CD14-positive monocyte (primary cell): ENCODE measurements at regions not wholly inside any gene's neighbourhood (a gene's known extent, or its start where the extent isn't known, plus 50 kb on each side); places are given as distances from the start of the nearest gene placed in this dataset.

Source experiments
- DNase-seq, 3 donors: peaks; one replicate each; pipeline ENCODE4 v3.0.0-alpha.2; 2011 to 2022
- H2AFZ ChIP-seq: 2 replicates; pipeline ENCODE4 v1.6.0; 2012; ENCODE audit warnings: mild to moderate bottlenecking, low read depth, low read length, inconsistent platforms; ENCODE audit not compliant: insufficient read depth, poor library complexity, severe bottlenecking
- H3K27ac ChIP-seq, 2 donors: 1 replicate in 1 of 2; 2 replicates in 1 of 2; pipeline ENCODE4 v1.5.1; 2012 to 2013; ENCODE audit warnings: low read length in 2 of 2, control low read depth in 1 of 2, inconsistent platforms in 1 of 2, low read depth in 1 of 2, mild to moderate bottlenecking in 1 of 2
- H3K27me3 ChIP-seq, 2 donors: one replicate each; pipeline versions ENCODE4 v1.6.0 to v1.6.1; 2011 to 2013; ENCODE audit warnings: low read length in 2 of 2; ENCODE audit not compliant: control insufficient read depth in 2 of 2, insufficient read depth in 2 of 2
- H3K36me3 ChIP-seq, 2 donors: replicated peaks in 1 of 2; 1 replicate in 1 of 2; 2 replicates in 1 of 2; pipeline versions ENCODE4 v1.5.1 to v1.6.1; 2012 to 2013; ENCODE audit warnings: low read length in 2 of 2, control low read depth in 1 of 2, inconsistent platforms in 1 of 2, mild to moderate bottlenecking in 1 of 2; ENCODE audit not compliant: insufficient read depth in 2 of 2, control insufficient read depth in 1 of 2
- H3K4me1 ChIP-seq, 2 donors: 1 replicate in 1 of 2; 2 replicates in 1 of 2; pipeline versions ENCODE4 v1.5.1 to v1.6.1; 2012 to 2013; ENCODE audit warnings: low read length in 2 of 2, control low read depth in 1 of 2, inconsistent platforms in 1 of 2, mild to moderate bottlenecking in 1 of 2, moderate library complexity in 1 of 2; ENCODE audit not compliant: insufficient read depth in 2 of 2, control insufficient read depth in 1 of 2
- H3K4me2 ChIP-seq: replicated peaks from 2 replicates; pipeline ENCODE3; 2012; ENCODE audit warnings: low read length, moderate library complexity, mild to moderate bottlenecking; ENCODE audit not compliant: poor library complexity, severe bottlenecking; ENCODE audit errors: extremely low read depth
- H3K4me3 ChIP-seq, 3 experiments: fragments of 200-600 bp in 1 of 3; sonication (generic) in 1 of 3; replicated peaks in 1 of 3; 1 replicate in 2 of 3; 2 replicates in 1 of 3; pipeline ENCODE4 v1.5.1; 2011 to 2013; ENCODE audit warnings: low read length in 3 of 3, mild to moderate bottlenecking in 3 of 3, control low read depth in 2 of 3, low read depth in 2 of 3, inconsistent platforms in 1 of 3, moderate library complexity in 1 of 3
- H3K79me2 ChIP-seq: 2 replicates; pipeline ENCODE4 v1.6.0; 2012; ENCODE audit warnings: mild to moderate bottlenecking, control low read depth, inconsistent platforms, low read length, moderate library complexity; ENCODE audit not compliant: insufficient read depth
- H3K9ac ChIP-seq: 2 replicates; pipeline ENCODE4 v1.6.0; 2017; ENCODE audit warnings: low read length, mild to moderate bottlenecking; ENCODE audit not compliant: insufficient read depth, poor library complexity, severe bottlenecking
- H3K9me3 ChIP-seq, 2 donors: replicated peaks in 1 of 2; 1 replicate in 1 of 2; 2 replicates in 1 of 2; pipeline versions ENCODE4 v1.5.1 to v1.6.1; 2012 to 2013; ENCODE audit warnings: low read length in 2 of 2, control low read depth in 1 of 2; ENCODE audit not compliant: control insufficient read depth in 1 of 2, insufficient read depth in 1 of 2
- H4K20me1 ChIP-seq: 2 replicates; pipeline ENCODE4 v1.6.0; 2012; ENCODE audit warnings: mild to moderate bottlenecking, low read length, control low read depth, moderate library complexity; ENCODE audit not compliant: insufficient read depth
- H3K27ac Mint-ChIP-seq, 7 donors: one replicate each; pipeline ENCODE4 v1.8.0; 2020; ENCODE audit warnings: mild to moderate bottlenecking in 7 of 7, mixed read lengths in 7 of 7, moderate library complexity in 6 of 7, inconsistent platforms in 2 of 7
- H3K27me3 Mint-ChIP-seq, 3 donors: one replicate each; pipeline ENCODE4 v1.8.0; 2021 to 2022; ENCODE audit warnings: low read depth in 3 of 3, mild to moderate bottlenecking in 3 of 3, mixed read lengths in 3 of 3, moderate library complexity in 3 of 3, inconsistent platforms in 1 of 3
- H3K36me3 Mint-ChIP-seq, 2 donors: one replicate each; pipeline ENCODE4 v1.8.0; 2020; ENCODE audit warnings: mixed read lengths in 2 of 2, inconsistent platforms in 1 of 2, mild to moderate bottlenecking in 1 of 2
- H3K4me1 Mint-ChIP-seq: one replicate; pipeline ENCODE4 v1.8.0; 2020; ENCODE audit warnings: mild to moderate bottlenecking, mixed read lengths
- H3K4me3 Mint-ChIP-seq, 2 donors: one replicate each; pipeline ENCODE4 v1.8.0; 2020; ENCODE audit warnings: mild to moderate bottlenecking in 2 of 2, mixed read lengths in 2 of 2, moderate library complexity in 1 of 2
- H3K9me3 Mint-ChIP-seq, 7 donors: one replicate each; pipeline ENCODE4 v1.8.0; 2020 to 2022; ENCODE audit warnings: mixed read lengths in 7 of 7, mild to moderate bottlenecking in 6 of 7, moderate library complexity in 6 of 7, inconsistent platforms in 2 of 7
- WGBS: methylation state at CpG from one replicate; pipeline ENCODE4 v1.1.5; 2013; ENCODE audit warnings: missing lambda C conversion rate; ENCODE audit not compliant: insufficient coverage; 5-methylcytosine and 5-hydroxymethylcytosine counted together
- intact Hi-C, 2 donors: fragments of 100-400 bp; cut with micrococcal nuclease; formaldehyde crosslinking; loops; one replicate each; pipeline versions ENCODE4 v1.15.0 to v1.15.1; 2023
- TF ChIP-seq, protein P1 (sequence below): fragments of 200-600 bp; IDR thresholded peaks from one replicate; pipeline ENCODE4 v1.8.0; 2022; ENCODE audit warnings: antibody characterized with exemption, mild to moderate bottlenecking

DNA sequence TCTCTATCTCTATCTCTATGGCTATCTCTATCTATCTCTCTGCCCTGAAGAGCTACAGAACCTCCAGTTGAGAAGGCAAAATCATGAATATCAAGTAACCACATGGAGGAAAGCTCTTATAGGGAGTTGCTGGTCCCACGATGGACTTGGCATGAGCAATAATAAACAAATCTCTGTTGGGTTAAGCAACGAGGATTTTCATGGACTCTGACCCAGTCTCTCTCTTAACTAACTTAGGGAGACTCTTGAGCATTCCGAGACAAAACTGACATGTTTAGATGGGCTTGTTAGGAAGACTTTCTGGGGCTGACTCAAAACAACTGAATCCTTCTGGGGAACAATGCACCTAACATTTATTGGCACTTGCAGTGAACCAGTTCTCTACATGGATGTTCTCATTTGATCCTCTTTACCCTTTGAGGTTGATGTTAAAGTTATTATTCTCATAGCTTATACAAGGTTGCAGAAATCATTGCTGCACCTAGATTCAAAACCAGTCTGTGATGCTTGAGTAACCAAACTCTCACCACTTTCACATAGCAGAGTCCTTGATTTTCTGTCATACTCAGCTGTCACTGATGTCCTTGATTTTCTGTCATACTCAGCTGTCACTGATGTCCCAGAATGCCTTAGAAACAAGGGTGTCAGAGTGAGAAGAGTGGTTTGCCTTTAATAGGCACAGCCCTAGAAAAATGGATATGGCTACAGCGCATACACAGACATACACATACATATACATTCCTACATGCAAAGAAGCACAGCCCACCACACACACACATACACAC is 354.6 kb upstream of the MAF start:
- peaks cover 3% of the 10 kb centered on the region for H3K4me1 Mint-ChIP-seq
- no peaks in the 10 kb centered on the region for H3K27me3 Mint-ChIP-seq
- no peak overlapping the region for H3K27ac Mint-ChIP-seq
- no peak overlapping the region for H3K4me3 Mint-ChIP-seq
- no peaks in the 10 kb centered on the region for H3K36me3 Mint-ChIP-seq
- H3K9me3 Mint-ChIP-seq = peaks cover 0 to 2% (median 0%) of the 10 kb centered on the region in 7 donors
- no peak for DNase-seq
- H3K4me1 ChIP-seq = no peaks in the 10 kb centered on the region
- no peak overlapping the region for H3K9ac ChIP-seq
- H4K20me1 ChIP-seq = no peaks in the 10 kb centered on the region
- TF ChIP-seq, protein P1, sequence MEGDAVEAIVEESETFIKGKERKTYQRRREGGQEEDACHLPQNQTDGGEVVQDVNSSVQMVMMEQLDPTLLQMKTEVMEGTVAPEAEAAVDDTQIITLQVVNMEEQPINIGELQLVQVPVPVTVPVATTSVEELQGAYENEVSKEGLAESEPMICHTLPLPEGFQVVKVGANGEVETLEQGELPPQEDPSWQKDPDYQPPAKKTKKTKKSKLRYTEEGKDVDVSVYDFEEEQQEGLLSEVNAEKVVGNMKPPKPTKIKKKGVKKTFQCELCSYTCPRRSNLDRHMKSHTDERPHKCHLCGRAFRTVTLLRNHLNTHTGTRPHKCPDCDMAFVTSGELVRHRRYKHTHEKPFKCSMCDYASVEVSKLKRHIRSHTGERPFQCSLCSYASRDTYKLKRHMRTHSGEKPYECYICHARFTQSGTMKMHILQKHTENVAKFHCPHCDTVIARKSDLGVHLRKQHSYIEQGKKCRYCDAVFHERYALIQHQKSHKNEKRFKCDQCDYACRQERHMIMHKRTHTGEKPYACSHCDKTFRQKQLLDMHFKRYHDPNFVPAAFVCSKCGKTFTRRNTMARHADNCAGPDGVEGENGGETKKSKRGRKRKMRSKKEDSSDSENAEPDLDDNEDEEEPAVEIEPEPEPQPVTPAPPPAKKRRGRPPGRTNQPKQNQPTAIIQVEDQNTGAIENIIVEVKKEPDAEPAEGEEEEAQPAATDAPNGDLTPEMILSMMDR = no peak
- no peaks in the 10 kb centered on the region for H3K36me3 ChIP-seq
- H3K27ac ChIP-seq = no peak overlapping the region
- no peak overlapping the region for H3K4me2 ChIP-seq
- no peaks in the 10 kb centered on the region for H3K27me3 ChIP-seq
- intact Hi-C loops = no loop called here
- no peaks in the 10 kb centered on the region for H3K9me3 ChIP-seq
- 100% methylated on average over 1 of the region's 4 CpGs for WGBS
- no peaks in the 10 kb centered on the region for H3K79me2 ChIP-seq
- H3K4me3 ChIP-seq = no peak overlapping the region
- no peak overlapping the region for H2AFZ ChIP-seq

DNA sequence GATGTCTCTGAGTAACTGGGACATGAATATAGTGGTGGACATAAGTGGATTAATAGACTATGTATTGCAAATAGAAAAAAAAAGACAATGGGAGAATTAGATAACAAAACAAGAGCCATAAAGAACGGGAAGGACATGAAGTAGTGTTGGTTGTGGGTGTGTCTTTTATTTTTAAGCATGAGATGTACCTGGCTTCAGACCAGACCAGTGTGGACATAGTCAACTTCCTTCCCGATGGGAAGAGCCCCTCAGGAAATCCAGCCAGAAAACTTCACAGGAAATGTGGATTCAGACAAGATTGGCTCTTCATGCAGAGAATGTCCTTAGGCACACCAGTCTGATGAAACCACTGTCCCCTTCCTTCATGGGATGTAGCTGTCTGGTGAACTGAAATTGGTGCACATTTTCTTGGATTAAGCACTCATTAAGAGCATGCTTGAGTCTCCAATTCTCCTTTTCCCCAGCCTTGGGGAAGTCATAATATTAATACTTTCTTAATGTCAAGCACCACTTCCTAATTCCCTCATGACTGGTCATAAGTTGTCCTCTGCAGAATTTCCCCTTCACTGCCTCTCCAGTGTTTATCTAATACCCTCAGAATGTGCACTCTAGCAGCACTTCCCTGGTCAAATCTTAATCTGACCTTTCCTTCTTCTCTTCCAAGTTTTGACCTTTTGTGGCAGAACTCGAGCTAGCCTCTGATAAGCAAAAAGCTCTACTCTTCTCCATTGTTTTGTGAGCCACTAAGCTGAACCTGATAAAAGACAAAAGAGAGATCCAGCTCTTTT is 350.6 kb upstream of the MAF start:
- 65% methylated on average over 2 of the region's 3 CpGs for WGBS
- peaks cover 3% of the 10 kb centered on the region for H3K4me1 Mint-ChIP-seq
- TF ChIP-seq, protein P1 = no peak
- H3K9me3 ChIP-seq = no peaks in the 10 kb centered on the region
- no peak overlapping the region for H3K9ac ChIP-seq
- intact Hi-C loops = no loop called here
- H4K20me1 ChIP-seq = no peaks in the 10 kb centered on the region
- H3K4me1 ChIP-seq = no peaks in the 10 kb centered on the region
- H2AFZ ChIP-seq = no peak overlapping the region
- peaks cover 0 to 3% (median 0%) of the 10 kb centered on the region in 7 donors for H3K9me3 Mint-ChIP-seq
- no peaks in the 10 kb centered on the region for H3K79me2 ChIP-seq
- no peak overlapping the region for H3K27ac Mint-ChIP-seq
- no peak overlapping the region for H3K4me3 ChIP-seq
- no peak overlapping the region for H3K4me3 Mint-ChIP-seq
- DNase-seq = no peak
- no peak overlapping the region for H3K27ac ChIP-seq
- H3K4me2 ChIP-seq = no peak overlapping the region
- no peaks in the 10 kb centered on the region for H3K27me3 Mint-ChIP-seq
- H3K36me3 ChIP-seq = no peaks in the 10 kb centered on the region
- H3K27me3 ChIP-seq = no peaks in the 10 kb centered on the region
- H3K36me3 Mint-ChIP-seq = no peaks in the 10 kb centered on the region
